Natural killer cell (primary cell): ENCODE measurements at regions not wholly inside any gene's neighbourhood (a gene's known extent, or its start where the extent isn't known, plus 50 kb on each side); places are given as distances from the start of the nearest gene placed in this dataset.

ENCODE experiments used
- ATAC-seq, 3 donors: fragments of 150-1000 bp in 2 of 3; fragments of 200-7000 bp in 1 of 3; cut with Tn5 transposase; 1 replicate in 1 of 3; 2 replicates in 2 of 3; pipeline ENCODE4 v1.10.0; 2021; ENCODE audit warnings: mild to moderate bottlenecking in 2 of 3, moderate library complexity in 2 of 3
- DNase-seq, 2 donors: peaks; one replicate each; pipeline versions ENCODE4 v3.0.0 to v3.0.0-alpha.2; 2013 to 2021; ENCODE audit warnings: mixed read lengths in 1 of 2
- H3K27ac ChIP-seq: one replicate; pipeline ENCODE4 v1.5.1; 2013; ENCODE audit warnings: mild to moderate bottlenecking, low read length
- H3K27me3 ChIP-seq: one replicate; pipeline ENCODE4 v1.6.1; 2013; ENCODE audit warnings: low read length; ENCODE audit not compliant: control insufficient read depth, insufficient read depth
- H3K36me3 ChIP-seq: one replicate; pipeline ENCODE4 v1.6.1; 2013; ENCODE audit warnings: low read length; ENCODE audit not compliant: control insufficient read depth, insufficient read depth
- H3K4me1 ChIP-seq: one replicate; pipeline ENCODE4 v1.6.1; 2013; ENCODE audit warnings: low read length; ENCODE audit not compliant: control insufficient read depth, insufficient read depth
- H3K4me3 ChIP-seq: one replicate; pipeline ENCODE4 v1.5.1; 2013; ENCODE audit warnings: low read length
- H3K9me3 ChIP-seq: one replicate; pipeline ENCODE4 v1.6.1; 2013; ENCODE audit warnings: low read length; ENCODE audit not compliant: control insufficient read depth, insufficient read depth
- H3K27ac Mint-ChIP-seq, 2 donors: one replicate each; pipeline ENCODE4 v1.8.0; 2022; ENCODE audit warnings: mild to moderate bottlenecking in 2 of 2, mixed read lengths in 2 of 2, moderate library complexity in 1 of 2
- H3K27me3 Mint-ChIP-seq, 2 donors: one replicate each; pipeline ENCODE4 v1.8.0; 2022; ENCODE audit warnings: low read depth in 2 of 2, mixed read lengths in 2 of 2
- H3K36me3 Mint-ChIP-seq: one replicate; pipeline ENCODE4 v1.8.0; 2022; ENCODE audit warnings: mixed read lengths
- H3K4me1 Mint-ChIP-seq, 2 donors: one replicate each; pipeline ENCODE4 v1.8.0; 2022; ENCODE audit warnings: mixed read lengths in 2 of 2
- H3K4me3 Mint-ChIP-seq: one replicate; pipeline ENCODE4 v1.8.0; 2022; ENCODE audit warnings: mild to moderate bottlenecking, moderate library complexity, mixed read lengths
- H3K9me3 Mint-ChIP-seq, 2 donors: one replicate each; pipeline ENCODE4 v1.8.0; 2022; ENCODE audit warnings: mixed read lengths in 2 of 2
- WGBS: methylation state at CpG from one replicate; pipeline ENCODE4 v1.1.7; 2013; ENCODE audit warnings: missing lambda C conversion rate; ENCODE audit not compliant: insufficient coverage; 5-methylcytosine and 5-hydroxymethylcytosine counted together
- intact Hi-C: fragments of 100-400 bp; cut with micrococcal nuclease; formaldehyde crosslinking; loops from one replicate; pipeline ENCODE4 v1.14.2; 2022
- TF ChIP-seq, protein P1 (sequence below): fragments of 200-600 bp; IDR thresholded peaks from one replicate; pipeline ENCODE4 v1.8.0; 2022; ENCODE audit warnings: antibody characterized with exemption

- TF ChIP-seq, protein P1, sequence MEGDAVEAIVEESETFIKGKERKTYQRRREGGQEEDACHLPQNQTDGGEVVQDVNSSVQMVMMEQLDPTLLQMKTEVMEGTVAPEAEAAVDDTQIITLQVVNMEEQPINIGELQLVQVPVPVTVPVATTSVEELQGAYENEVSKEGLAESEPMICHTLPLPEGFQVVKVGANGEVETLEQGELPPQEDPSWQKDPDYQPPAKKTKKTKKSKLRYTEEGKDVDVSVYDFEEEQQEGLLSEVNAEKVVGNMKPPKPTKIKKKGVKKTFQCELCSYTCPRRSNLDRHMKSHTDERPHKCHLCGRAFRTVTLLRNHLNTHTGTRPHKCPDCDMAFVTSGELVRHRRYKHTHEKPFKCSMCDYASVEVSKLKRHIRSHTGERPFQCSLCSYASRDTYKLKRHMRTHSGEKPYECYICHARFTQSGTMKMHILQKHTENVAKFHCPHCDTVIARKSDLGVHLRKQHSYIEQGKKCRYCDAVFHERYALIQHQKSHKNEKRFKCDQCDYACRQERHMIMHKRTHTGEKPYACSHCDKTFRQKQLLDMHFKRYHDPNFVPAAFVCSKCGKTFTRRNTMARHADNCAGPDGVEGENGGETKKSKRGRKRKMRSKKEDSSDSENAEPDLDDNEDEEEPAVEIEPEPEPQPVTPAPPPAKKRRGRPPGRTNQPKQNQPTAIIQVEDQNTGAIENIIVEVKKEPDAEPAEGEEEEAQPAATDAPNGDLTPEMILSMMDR = no peak
- H3K4me3 Mint-ChIP-seq = no peak overlapping the region
- Histone ChIP-seq H3K9me3 (peaks cover 7% of the 10 kb centered on the region), H3K27me3 (no peaks in the 10 kb centered on the region), H3K27ac (no peak overlapping the region), H3K4me3 (no peak overlapping the region), H3K36me3 (no peaks in the 10 kb centered on the region), H3K4me1 (no peaks in the 10 kb centered on the region)
- intact Hi-C loops = no loop called here
- ATAC-seq (no peak), DNase-seq (no peak)
- peaks cover 13 to 26% of the 10 kb centered on the region in 2 donors for H3K9me3 Mint-ChIP-seq
- no peaks in the 10 kb centered on the region for H3K36me3 Mint-ChIP-seq
- no peaks in the 10 kb centered on the region for H3K4me1 Mint-ChIP-seq
- H3K27me3 Mint-ChIP-seq = no peaks in the 10 kb centered on the region
- H3K27ac Mint-ChIP-seq = no peak overlapping the region
- 75% methylated on average over 13 of the region's 13 CpGs for WGBS
These were observed 1296.2 kb downstream of the CDH8 start for GRCh38 chr16:60739737-60740683.

DNA sequence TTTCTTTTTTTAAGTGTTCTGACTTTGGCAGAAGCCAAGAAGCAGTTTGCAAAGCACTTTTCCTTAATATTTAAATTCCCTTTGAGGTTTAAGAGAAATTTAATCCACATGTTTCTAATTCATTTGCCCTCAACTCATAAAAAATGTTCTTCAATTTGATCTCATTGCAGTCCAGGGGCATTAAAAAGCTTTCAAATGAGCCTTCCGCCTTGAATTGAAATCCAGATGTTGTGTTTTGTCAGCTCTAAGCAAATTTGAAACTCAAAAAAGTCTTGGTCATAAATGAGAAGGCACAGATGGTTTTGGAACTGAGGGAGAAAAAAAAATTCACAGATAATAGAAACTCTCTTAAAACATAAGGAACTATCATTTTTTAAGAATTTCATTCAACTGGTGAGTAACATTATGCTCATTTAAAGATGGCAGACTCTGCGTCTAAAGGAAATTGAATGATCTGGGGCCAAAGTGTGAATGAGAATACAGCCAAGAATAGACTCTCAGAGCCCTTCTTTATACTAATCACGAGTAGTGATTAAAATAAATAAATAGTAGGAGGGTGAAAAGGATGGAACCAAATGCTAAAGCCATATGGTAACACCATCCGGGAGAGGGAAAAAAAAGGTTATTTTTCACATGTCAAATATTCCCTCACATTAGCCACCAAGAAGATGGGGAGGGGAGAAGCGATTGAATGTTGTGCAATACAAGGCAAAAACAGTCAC, 1304.7 kb downstream of the CDH8 start:
- no peaks in the 10 kb centered on the region for H3K27me3 ChIP-seq
- no peak overlapping the region for H3K4me3 ChIP-seq
- no peaks in the 10 kb centered on the region for H3K36me3 ChIP-seq
- no peaks in the 10 kb centered on the region for H3K9me3 ChIP-seq
- Mint-ChIP-seq H3K4me1 (no peaks in the 10 kb centered on the region), H3K36me3 (peaks cover 8% of the 10 kb centered on the region), H3K4me3 (no peak overlapping the region), H3K27ac (no peak overlapping the region), H3K9me3 (peaks cover 16 to 22% of the 10 kb centered on the region in 2 donors), H3K27me3 (no peaks in the 10 kb centered on the region)
- no peaks in the 10 kb centered on the region for H3K4me1 ChIP-seq
- TF ChIP-seq, protein P1 = no peak
- no peak overlapping the region for H3K27ac ChIP-seq
- no peak for ATAC-seq
- no peak for DNase-seq
- 82% methylated on average over 1 of the region's 5 CpGs for WGBS
- intact Hi-C loops = no loop called here

DNA sequence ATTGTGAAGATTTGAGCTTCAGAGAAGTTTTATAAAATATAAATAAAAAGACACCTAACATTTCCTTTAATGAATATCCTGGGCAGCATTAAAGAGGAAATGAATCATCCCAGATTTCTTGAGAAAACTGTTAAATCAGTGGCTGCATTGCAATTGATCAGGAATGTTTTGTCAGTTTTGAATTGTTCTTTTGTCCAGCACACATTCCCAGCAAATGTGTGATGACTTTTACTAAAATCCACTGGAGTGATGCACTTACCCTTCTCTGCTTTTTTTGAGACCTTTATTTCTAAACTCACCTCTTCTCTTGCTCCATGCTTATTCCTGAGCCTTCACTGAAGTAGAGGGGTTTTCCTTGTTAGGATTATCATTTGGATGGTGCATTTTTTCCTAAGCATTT, 1307.2 kb downstream of the CDH8 start:
- Histone ChIP-seq H3K4me1 (no peaks in the 10 kb centered on the region), H3K9me3 (no peaks in the 10 kb centered on the region), H3K4me3 (no peak overlapping the region), H3K27me3 (no peaks in the 10 kb centered on the region), H3K36me3 (no peaks in the 10 kb centered on the region), H3K27ac (no peak overlapping the region)
- ATAC-seq (no peak), DNase-seq (no peak)
- intact Hi-C loops = no loop called here
- TF ChIP-seq, protein P1 = no peak
- H3K9me3 Mint-ChIP-seq = peaks cover 11 to 20% of the 10 kb centered on the region in 2 donors
- H3K27ac Mint-ChIP-seq = no peak overlapping the region
- H3K27me3 Mint-ChIP-seq = no peaks in the 10 kb centered on the region
- H3K4me1 Mint-ChIP-seq = no peaks in the 10 kb centered on the region
- peaks cover 8% of the 10 kb centered on the region for H3K36me3 Mint-ChIP-seq
- no peak overlapping the region for H3K4me3 Mint-ChIP-seq
